ENCODE measurements at regions not wholly inside any gene's neighbourhood (a gene's known extent, or its start where the extent isn't known, plus 50 kb on each side); places are given as distances from the start of the nearest gene placed in this dataset.

DNA sequence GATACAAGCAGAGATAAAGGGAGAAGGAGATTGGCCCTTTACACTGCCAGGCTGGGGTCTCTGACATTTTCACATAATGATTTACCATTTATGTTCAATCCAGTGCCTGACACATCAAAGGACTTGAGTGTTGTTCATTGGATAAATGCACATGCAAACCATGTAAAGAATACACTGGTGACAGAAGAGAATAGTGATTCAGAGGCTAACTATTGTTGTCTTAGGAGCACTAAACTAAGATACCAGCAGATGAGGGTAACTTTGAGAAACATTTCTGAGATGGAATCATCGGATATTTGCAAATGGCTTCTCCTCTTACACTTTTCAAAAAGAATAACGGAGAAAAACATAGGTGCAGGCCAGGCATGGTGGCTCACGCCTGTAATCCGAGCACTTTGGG is 67.3 kb upstream of the HHIP start:
- Histone ChIP-seq H3K9me3 (ENCODE audit: control insufficient read depth, insufficient read depth, low read depth, low read length) (no peaks in the 10 kb centered on the region), H3K27ac (ENCODE audit: low read length) (no peak overlapping the region), H3K36me3 (ENCODE audit: control insufficient read depth, insufficient read depth, low read length) (no peaks in the 10 kb centered on the region), H3K27me3 (ENCODE audit: control insufficient read depth, insufficient read depth, low read length) (no peaks in the 10 kb centered on the region), H3K4me3 (ENCODE audit: low read depth in 2 of 2, low read length in 2 of 2) (no peak overlapping the region), H3K4me1 (ENCODE audit: control insufficient read depth, insufficient read depth, low read length) (no peaks in the 10 kb centered on the region)
- POLR2A ChIA-PET = no interaction called here
- CTCF ChIA-PET = no interaction called here
- DNase-seq (ENCODE audit: low read depth, low spot score) = no peak
- in situ Hi-C loops (cut with HindIII; ENCODE audit: low pct_unique_long_range_greater_than_20kb, low sequenced_read_pairs) = no loop called here
- intact Hi-C loops (cut with micrococcal nuclease; ENCODE audit: unreplicated experiment) = no loop called here
- TF ChIP-seq, protein P1, sequence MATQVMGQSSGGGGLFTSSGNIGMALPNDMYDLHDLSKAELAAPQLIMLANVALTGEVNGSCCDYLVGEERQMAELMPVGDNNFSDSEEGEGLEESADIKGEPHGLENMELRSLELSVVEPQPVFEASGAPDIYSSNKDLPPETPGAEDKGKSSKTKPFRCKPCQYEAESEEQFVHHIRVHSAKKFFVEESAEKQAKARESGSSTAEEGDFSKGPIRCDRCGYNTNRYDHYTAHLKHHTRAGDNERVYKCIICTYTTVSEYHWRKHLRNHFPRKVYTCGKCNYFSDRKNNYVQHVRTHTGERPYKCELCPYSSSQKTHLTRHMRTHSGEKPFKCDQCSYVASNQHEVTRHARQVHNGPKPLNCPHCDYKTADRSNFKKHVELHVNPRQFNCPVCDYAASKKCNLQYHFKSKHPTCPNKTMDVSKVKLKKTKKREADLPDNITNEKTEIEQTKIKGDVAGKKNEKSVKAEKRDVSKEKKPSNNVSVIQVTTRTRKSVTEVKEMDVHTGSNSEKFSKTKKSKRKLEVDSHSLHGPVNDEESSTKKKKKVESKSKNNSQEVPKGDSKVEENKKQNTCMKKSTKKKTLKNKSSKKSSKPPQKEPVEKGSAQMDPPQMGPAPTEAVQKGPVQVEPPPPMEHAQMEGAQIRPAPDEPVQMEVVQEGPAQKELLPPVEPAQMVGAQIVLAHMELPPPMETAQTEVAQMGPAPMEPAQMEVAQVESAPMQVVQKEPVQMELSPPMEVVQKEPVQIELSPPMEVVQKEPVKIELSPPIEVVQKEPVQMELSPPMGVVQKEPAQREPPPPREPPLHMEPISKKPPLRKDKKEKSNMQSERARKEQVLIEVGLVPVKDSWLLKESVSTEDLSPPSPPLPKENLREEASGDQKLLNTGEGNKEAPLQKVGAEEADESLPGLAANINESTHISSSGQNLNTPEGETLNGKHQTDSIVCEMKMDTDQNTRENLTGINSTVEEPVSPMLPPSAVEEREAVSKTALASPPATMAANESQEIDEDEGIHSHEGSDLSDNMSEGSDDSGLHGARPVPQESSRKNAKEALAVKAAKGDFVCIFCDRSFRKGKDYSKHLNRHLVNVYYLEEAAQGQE (IDR thresholded peaks at IDR 0.05; ENCODE audit: insufficient read depth in 1 of 2, low read depth in 2 of 2, low read length in 1 of 2) = no peak
- TF ChIP-seq POLR2AphosphoS5 (IDR thresholded peaks at IDR 0.05; ENCODE audit: low read depth, low read length) (no peak), TCF7L2 (IDR thresholded peaks at IDR 0.05; ENCODE audit: low read depth, low read length) (no peak), SIN3A (IDR thresholded peaks at IDR 0.05; ENCODE audit: borderline replicate concordance, insufficient read depth, low read depth, low read length) (no peak)
- TF ChIP-seq, protein P2, sequence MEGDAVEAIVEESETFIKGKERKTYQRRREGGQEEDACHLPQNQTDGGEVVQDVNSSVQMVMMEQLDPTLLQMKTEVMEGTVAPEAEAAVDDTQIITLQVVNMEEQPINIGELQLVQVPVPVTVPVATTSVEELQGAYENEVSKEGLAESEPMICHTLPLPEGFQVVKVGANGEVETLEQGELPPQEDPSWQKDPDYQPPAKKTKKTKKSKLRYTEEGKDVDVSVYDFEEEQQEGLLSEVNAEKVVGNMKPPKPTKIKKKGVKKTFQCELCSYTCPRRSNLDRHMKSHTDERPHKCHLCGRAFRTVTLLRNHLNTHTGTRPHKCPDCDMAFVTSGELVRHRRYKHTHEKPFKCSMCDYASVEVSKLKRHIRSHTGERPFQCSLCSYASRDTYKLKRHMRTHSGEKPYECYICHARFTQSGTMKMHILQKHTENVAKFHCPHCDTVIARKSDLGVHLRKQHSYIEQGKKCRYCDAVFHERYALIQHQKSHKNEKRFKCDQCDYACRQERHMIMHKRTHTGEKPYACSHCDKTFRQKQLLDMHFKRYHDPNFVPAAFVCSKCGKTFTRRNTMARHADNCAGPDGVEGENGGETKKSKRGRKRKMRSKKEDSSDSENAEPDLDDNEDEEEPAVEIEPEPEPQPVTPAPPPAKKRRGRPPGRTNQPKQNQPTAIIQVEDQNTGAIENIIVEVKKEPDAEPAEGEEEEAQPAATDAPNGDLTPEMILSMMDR (IDR thresholded peaks at IDR 0.05) = no peak
- ATAC-seq = no peak
- BruUV-seq (replicated peaks) = no TSS peak

DNA sequence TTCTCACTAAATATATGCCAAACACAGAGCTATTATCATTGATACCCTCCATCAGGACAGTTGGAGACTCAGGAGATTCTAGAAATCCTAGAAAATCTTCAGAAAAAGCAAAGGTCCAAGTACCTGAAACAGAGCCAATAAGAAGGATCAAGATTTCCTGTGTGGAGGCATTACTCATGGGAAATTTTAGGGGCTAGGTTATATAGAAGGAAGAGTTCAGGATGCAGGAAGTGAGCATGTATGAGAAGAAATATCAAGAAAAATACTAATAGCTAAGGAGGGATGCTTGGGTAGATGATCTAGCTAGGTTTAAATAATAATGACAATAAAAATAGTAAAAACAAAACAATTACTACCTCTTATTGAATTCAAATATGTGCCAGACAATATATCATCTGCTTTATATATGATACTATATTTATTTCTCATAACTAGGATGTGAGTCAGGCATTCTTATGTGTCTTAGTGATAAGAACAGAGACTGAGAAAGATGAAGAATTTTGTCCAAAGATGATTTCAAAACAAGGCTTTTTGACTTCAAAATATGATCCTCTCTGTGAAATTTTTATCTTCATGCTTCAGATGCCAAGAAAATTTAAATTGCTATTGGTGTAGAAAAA is 66.4 kb upstream of the HHIP start:
- H3K4me3 ChIP-seq (ENCODE audit: low read depth in 2 of 2, low read length in 2 of 2) = no peak overlapping the region
- no TSS peak for BruUV-seq (replicated peaks)
- H3K36me3 ChIP-seq (ENCODE audit: control insufficient read depth, insufficient read depth, low read length) = no peaks in the 10 kb centered on the region
- H3K9me3 ChIP-seq (ENCODE audit: control insufficient read depth, insufficient read depth, low read depth, low read length) = no peaks in the 10 kb centered on the region
- DNase-seq (ENCODE audit: low read depth, low spot score) (no peak), ATAC-seq (no peak)
- H3K27me3 ChIP-seq (ENCODE audit: control insufficient read depth, insufficient read depth, low read length) = no peaks in the 10 kb centered on the region
- H3K4me1 ChIP-seq (ENCODE audit: control insufficient read depth, insufficient read depth, low read length) = no peaks in the 10 kb centered on the region
- ChIA-PET CTCF (no interaction called here), POLR2A (no interaction called here)
- TF ChIP-seq, protein P1 (IDR thresholded peaks at IDR 0.05; ENCODE audit: insufficient read depth in 1 of 2, low read depth in 2 of 2, low read length in 1 of 2) = no peak
- no peak for TF ChIP-seq POLR2AphosphoS5 (IDR thresholded peaks at IDR 0.05; ENCODE audit: low read depth, low read length)
- in situ Hi-C loops (cut with HindIII; ENCODE audit: low pct_unique_long_range_greater_than_20kb, low sequenced_read_pairs) (no loop called here), intact Hi-C loops (cut with micrococcal nuclease; ENCODE audit: unreplicated experiment) (no loop called here)
- H3K27ac ChIP-seq (ENCODE audit: low read length) = no peak overlapping the region
